Testis (tissue), 2 donors: ENCODE measurements at regions not wholly inside any gene's neighbourhood (a gene's known extent, or its start where the extent isn't known, plus 50 kb on each side); places are given as distances from the start of the nearest gene placed in this dataset.

Source experiments
- small RNA-seq, 2 donors: library from RNA; depleted of rRNA; stranded (forward); fragments of <200 nt; gene quantifications; one replicate each; pipeline ENCODE3, GENCODE V24; 2016

Small RNA genes lying in the stretch of these regions (small RNA-seq; reads per million reads assigned to genes)
- gene AC093534.1, result 0 reads per million in 2 donors
- 0 reads per million in 2 donors for gene RNU7-34P
